ENCODE measurements at regions not wholly inside any gene's neighbourhood (a gene's known extent, or its start where the extent isn't known, plus 50 kb on each side); places are given as distances from the start of the nearest gene placed in this dataset.

DNA sequence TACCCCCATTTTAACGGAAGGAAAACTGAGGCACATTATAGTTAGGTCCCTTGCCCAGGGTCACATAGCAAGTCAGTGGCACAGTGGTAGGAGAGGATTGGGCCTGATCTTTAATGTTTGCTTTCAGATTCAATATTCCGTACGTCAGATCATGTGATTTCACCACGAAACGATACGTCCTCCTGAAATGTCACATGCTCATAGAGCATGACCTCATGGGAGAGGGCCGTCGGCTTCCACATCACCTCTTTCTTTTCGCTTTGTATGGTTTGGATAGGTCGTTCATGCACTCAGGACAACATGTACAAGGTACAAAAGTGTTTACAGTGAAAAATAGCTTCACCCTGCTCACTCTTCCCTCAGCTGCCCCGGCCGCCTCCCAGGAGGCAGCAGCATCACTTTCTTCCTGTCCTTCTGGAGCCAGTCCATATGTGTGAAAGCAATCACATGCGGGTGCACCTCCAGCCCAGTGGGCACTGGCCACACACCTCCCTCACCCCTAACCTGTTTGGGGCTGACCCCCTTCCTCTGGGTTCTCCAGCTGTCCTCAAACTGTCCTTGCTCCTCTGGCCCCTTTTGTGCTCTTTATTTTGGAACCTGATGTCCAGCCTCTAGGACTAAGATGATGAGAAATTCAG is 199.9 kb downstream of the FOXL1 start:
- H3K36me3 ChIP-seq = no peaks in the 10 kb centered on the region
- no peak overlapping the region for H3K4me3 ChIP-seq
- intact Hi-C loops (cut with DNase I) = no loop called here
- H3K27ac ChIP-seq = no peak overlapping the region
- TF ChIP-seq POLR2A (IDR thresholded peaks at IDR 0.05) = no peak
- TF ChIP-seq EP300 (IDR thresholded peaks at IDR 0.05) = no peak
- TF ChIP-seq, protein P1, sequence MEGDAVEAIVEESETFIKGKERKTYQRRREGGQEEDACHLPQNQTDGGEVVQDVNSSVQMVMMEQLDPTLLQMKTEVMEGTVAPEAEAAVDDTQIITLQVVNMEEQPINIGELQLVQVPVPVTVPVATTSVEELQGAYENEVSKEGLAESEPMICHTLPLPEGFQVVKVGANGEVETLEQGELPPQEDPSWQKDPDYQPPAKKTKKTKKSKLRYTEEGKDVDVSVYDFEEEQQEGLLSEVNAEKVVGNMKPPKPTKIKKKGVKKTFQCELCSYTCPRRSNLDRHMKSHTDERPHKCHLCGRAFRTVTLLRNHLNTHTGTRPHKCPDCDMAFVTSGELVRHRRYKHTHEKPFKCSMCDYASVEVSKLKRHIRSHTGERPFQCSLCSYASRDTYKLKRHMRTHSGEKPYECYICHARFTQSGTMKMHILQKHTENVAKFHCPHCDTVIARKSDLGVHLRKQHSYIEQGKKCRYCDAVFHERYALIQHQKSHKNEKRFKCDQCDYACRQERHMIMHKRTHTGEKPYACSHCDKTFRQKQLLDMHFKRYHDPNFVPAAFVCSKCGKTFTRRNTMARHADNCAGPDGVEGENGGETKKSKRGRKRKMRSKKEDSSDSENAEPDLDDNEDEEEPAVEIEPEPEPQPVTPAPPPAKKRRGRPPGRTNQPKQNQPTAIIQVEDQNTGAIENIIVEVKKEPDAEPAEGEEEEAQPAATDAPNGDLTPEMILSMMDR (IDR thresholded peaks at IDR 0.05) = no peak
- no peaks in the 10 kb centered on the region for H3K27me3 ChIP-seq
- DNase-seq = no peak
- H3K4me1 ChIP-seq (ENCODE audit: insufficient read depth) = no peaks in the 10 kb centered on the region
- no peaks in the 10 kb centered on the region for H3K9me3 ChIP-seq
- 64 to 76% (median 72%) methylated on average over 13 of the region's 13 CpGs for WGBS, 3 donors

DNA sequence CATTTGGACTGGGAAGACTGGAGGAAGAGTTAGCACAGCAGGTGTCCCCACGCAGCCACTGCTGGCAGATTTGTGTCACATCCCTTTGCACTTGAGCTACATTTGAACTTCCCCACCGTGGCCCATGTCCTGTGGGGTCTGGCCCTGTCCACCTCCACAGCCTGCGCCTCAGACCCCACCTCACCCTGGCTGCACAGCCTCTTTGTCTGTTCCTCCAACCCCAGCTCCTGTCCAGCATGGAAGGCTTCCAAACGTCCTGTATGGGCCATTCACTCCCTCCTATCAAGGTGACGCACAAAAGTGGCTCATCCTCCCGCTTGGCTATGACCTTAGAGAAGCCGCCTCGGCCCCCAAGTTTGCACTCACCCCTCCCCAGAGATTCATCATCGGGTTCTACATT is 200.6 kb downstream of the FOXL1 start:
- WGBS, 3 donors = 62 to 66% (median 65%) methylated on average over 9 of the region's 9 CpGs
- intact Hi-C loops (cut with DNase I) = no loop called here
- DNase-seq = no peak

DNA sequence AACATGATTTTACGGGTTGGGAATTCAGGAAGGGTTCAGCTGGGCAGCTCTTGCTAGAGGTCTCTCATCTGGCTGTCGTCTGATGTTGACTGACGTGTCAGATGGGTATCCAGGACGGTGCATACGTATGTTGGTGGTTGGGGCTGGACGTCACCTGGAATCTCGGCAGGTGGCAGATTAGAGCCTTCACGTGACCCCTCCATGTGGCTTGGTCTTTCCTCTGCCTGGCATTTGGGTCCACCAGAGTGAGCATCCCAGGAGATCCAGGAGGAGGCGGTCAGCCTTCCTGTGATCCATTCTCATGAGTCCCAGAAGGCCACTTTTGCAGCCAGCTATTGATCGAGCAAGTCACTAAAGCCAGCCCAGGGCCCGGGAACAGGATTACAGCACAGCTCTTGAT is 202.7 kb downstream of the FOXL1 start:
- DNase-seq = no peak
- intact Hi-C loops (cut with DNase I) = no loop called here

More for the DNA sequence above, 200.6 kb downstream of the FOXL1 start:
- Histone ChIP-seq H3K27ac (no peak overlapping the region), H3K27me3 (no peaks in the 10 kb centered on the region), H3K4me1 (ENCODE audit: insufficient read depth) (no peaks in the 10 kb centered on the region), H3K36me3 (no peaks in the 10 kb centered on the region), H3K9me3 (no peaks in the 10 kb centered on the region), H3K4me3 (no peak overlapping the region)
- TF ChIP-seq POLR2A (IDR thresholded peaks at IDR 0.05) (no peak), EP300 (IDR thresholded peaks at IDR 0.05) (no peak)
- TF ChIP-seq, protein P1 (IDR thresholded peaks at IDR 0.05) = no peak

DNA sequence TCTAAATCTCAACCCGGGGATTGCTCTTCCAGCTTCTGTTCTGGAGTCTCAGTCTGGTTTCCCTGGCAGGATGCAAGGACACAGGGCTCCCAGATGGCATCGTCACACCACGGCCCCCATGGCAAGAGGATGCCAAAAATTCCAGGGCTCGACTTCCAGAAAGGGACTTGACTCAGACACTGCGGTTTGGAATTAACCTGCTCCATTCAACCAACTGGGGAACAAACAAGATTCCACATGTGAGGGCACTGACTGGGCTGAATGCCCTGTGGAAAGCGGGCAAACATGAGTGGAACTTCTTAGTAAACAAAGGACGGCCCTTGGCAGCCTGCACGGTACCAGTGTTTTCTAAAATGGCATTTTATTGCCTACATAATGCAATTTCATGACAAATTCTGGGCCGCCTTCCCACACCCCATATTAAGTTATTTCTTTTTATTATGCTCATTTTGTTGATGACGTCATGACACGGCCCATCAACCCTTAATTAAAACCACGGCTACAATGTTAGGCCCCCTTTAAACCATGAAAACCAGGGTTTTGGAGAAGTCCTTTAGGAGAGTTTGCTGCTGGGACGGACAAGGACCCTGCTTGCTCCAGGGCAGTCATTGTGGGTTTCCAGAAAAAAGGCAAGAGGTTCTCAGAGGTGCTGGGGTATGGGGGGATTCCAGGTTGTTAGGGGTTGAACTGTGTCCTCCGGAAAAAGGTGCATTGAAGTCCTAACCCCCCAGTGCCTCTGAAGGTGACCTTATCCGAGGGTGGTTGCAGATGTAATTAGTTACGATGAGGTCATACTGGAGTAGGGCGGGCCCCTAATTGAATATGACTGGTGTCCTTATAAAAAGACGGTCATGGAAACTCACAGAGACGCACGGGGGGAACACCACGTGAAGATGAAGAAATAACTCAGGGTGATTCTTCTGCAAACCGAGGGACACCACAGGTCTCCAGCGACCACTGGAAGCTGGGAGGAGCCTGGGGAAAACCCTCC is 205.6 kb downstream of the FOXL1 start:
- Histone ChIP-seq H3K4me1 (ENCODE audit: insufficient read depth) (no peaks in the 10 kb centered on the region), H3K27me3 (no peaks in the 10 kb centered on the region), H3K4me3 (no peak overlapping the region), H3K9me3 (no peaks in the 10 kb centered on the region), H3K27ac (no peak overlapping the region), H3K36me3 (no peaks in the 10 kb centered on the region)
- no peak for TF ChIP-seq POLR2A (IDR thresholded peaks at IDR 0.05)
- TF ChIP-seq, protein P1 (IDR thresholded peaks at IDR 0.05) = no peak
- TF ChIP-seq EP300 (IDR thresholded peaks at IDR 0.05) = no peak
- WGBS, 3 donors = 77 to 81% (median 78%) methylated on average over 23 of the region's 23 CpGs
- intact Hi-C loops (cut with DNase I) = no loop called here
- no peak for DNase-seq

More for the DNA sequence above, 202.7 kb downstream of the FOXL1 start:
- Histone ChIP-seq H3K27ac (no peak overlapping the region), H3K36me3 (no peaks in the 10 kb centered on the region), H3K9me3 (no peaks in the 10 kb centered on the region), H3K27me3 (no peaks in the 10 kb centered on the region), H3K4me3 (no peak overlapping the region), H3K4me1 (ENCODE audit: insufficient read depth) (no peaks in the 10 kb centered on the region)
- no peak for TF ChIP-seq POLR2A (IDR thresholded peaks at IDR 0.05)
- TF ChIP-seq, protein P1 (IDR thresholded peaks at IDR 0.05) = no peak
- no peak for TF ChIP-seq EP300 (IDR thresholded peaks at IDR 0.05)
- 75 to 88% (median 86%) methylated on average over 11 of the region's 11 CpGs for WGBS, 3 donors

All from ovary (tissue), 7 donors.